ENCODE measurements at regions not wholly inside any gene's neighbourhood (a gene's known extent, or its start where the extent isn't known, plus 50 kb on each side); places are given as distances from the start of the nearest gene placed in this dataset.
A peak's percentile ranks its signal among the peaks of the same experiment; 100 is the strongest.

GRCh38 chr11:69890476-69890875 lies 71.3 kb upstream of the FGF3 start:
- H3K9me3 ChIP-seq, result no peaks in the 10 kb centered on the region
- ChIA-PET POLR2A (interaction anchor here (0.6 kb wide), 1 partner anchor 119 kb away, joined by 3 read pairs; no protein-coding TSS in a partner anchor), CTCF (interaction anchor here (0.7 to 13.1 kb wide), 13 partner anchors 8 to 206 kb away, joined by 3 to 120 read pairs (median 6); partner anchors contain the start of gene FGF19)
- ATAC-seq (no peak), FAIRE-seq (no peak), DNase-seq (ENCODE audit: low read depth in 1 of 2, low spot score in 1 of 2) (no peak)
- 85% methylated on average over 6 of the region's 6 CpGs for WGBS (ENCODE audit: missing lambda C conversion rate)
- no peak overlapping the region for H3K4me3 ChIP-seq
- no peak overlapping the region for H3K4me2 ChIP-seq
- TF ChIP-seq TP53 (CRISPR knock-in tag; IDR thresholded peaks at IDR 0.05) (no peak), NFE2L2 (conservative IDR thresholded peaks at IDR 0.05; ENCODE audit: low read length) (no peak)
- no peak overlapping the region for H3K27ac ChIP-seq
- H3K4me1 ChIP-seq, result no peaks in the 10 kb centered on the region

GRCh38 chr11:69891421-69892236 lies 72.4 kb upstream of the FGF3 start:
- H3K4me1 ChIP-seq, result no peaks in the 10 kb centered on the region
- H3K4me2 ChIP-seq, result no peak overlapping the region
- ChIA-PET POLR2A (no interaction called here), CTCF (interaction anchor here (0.8 to 13.1 kb wide), 8 partner anchors 10 to 304 kb away, joined by 3 to 120 read pairs (median 6); partner anchors contain the start of gene FGF19)
- no peak for TF ChIP-seq ZC3H11A (IDR thresholded peaks at IDR 0.05)
- no peak for TF ChIP-seq ELK1 (IDR thresholded peaks at IDR 0.05; ENCODE audit: low read depth, low read length)
- no peak for TF ChIP-seq FOSB (CRISPR knock-in tag; IDR thresholded peaks at IDR 0.05)
- no peak for TF ChIP-seq RCOR1 (IDR thresholded peaks at IDR 0.05; ENCODE audit: low read depth, low read length)
- no peak for TF ChIP-seq CBX8 (IDR thresholded peaks at IDR 0.05)
- TF ChIP-seq HES2 (IDR thresholded peaks at IDR 0.05), result no peak
- TF ChIP-seq CHD4 (IDR thresholded peaks at IDR 0.05; ENCODE audit: borderline replicate concordance), result no peak
- TF ChIP-seq MYC (IDR thresholded peaks at IDR 0.05; ENCODE audit: borderline replicate concordance, low read length), result no peak
- no peak for TF ChIP-seq RARB (CRISPR knock-in tag; IDR thresholded peaks at IDR 0.05)
- no peak for TF ChIP-seq ZNF302 (CRISPR knock-in tag; IDR thresholded peaks at IDR 0.05)
- no peak for TF ChIP-seq HMGXB4 (CRISPR knock-in tag; IDR thresholded peaks at IDR 0.05; ENCODE audit: borderline replicate concordance)
- no peak overlapping the region for H3K4me3 ChIP-seq
- ATAC-seq, result no peak
- no peaks in the 10 kb centered on the region for H3K9me3 ChIP-seq
- no peak overlapping the region for H3K27ac ChIP-seq
- DNase-seq (ENCODE audit: low read depth in 1 of 2, low spot score in 1 of 2), result no peak
- FAIRE-seq, result no peak
- WGBS (ENCODE audit: missing lambda C conversion rate), result 58% methylated on average over 43 of the region's 46 CpGs

- POLR2A ChIA-PET, result no interaction called here
These were observed 73.2 kb upstream of the FGF3 start for GRCh38 chr11:69892237-69892985.

More at GRCh38 chr11:69892237-69892985, 73.2 kb upstream of the FGF3 start:
- CTCF ChIA-PET, result interaction anchor here (0.9 to 13.1 kb wide), 9 partner anchors 9 to 303 kb away, joined by 3 to 120 read pairs (median 5); partner anchors contain the start of gene FGF19
- WGBS (ENCODE audit: missing lambda C conversion rate), result 87% methylated on average over 29 of the region's 29 CpGs
- ATAC-seq, result peak; percentile 30 to 78; a peak in 4 of 6 replicates
- H3K9me3 ChIP-seq, result no peaks in the 10 kb centered on the region
- H3K4me1 ChIP-seq, result no peaks in the 10 kb centered on the region
- H3K4me3 ChIP-seq, result no peak overlapping the region
- no peak overlapping the region for H3K27ac ChIP-seq
- FAIRE-seq, result no peak
- TF ChIP-seq ZFP36 (IDR thresholded peaks at IDR 0.05; ENCODE audit: borderline replicate concordance, partially characterized antibody) (no peak), PBX3 (IDR thresholded peaks at IDR 0.05) (no peak), FOSL2 (IDR thresholded peaks at IDR 0.05) (no peak), FOSL2 (CRISPR knock-in tag; IDR thresholded peaks at IDR 0.05) (no peak), CBX8 (IDR thresholded peaks at IDR 0.05) (no peak), HMGXB4 (CRISPR knock-in tag; IDR thresholded peaks at IDR 0.05; ENCODE audit: borderline replicate concordance) (no peak), MAX (IDR thresholded peaks at IDR 0.05) (no peak), PHF8 (IDR thresholded peaks at IDR 0.05; ENCODE audit: borderline replicate concordance, low read depth) (no peak), CEBPB (IDR thresholded peaks at IDR 0.05) (no peak), HOXA7 (CRISPR knock-in tag; IDR thresholded peaks at IDR 0.05) (no peak), MAFK (IDR thresholded peaks at IDR 0.05; ENCODE audit: partially characterized antibody) (no peak), MYC (IDR thresholded peaks at IDR 0.05; ENCODE audit: borderline replicate concordance, low read length) (no peak), HES2 (IDR thresholded peaks at IDR 0.05) (no peak)
- H3K4me2 ChIP-seq, result no peak overlapping the region
- peak in 1 of 2 experiments; percentile 37 for DNase-seq (ENCODE audit: low read depth in 1 of 2, low spot score in 1 of 2)

Measured in A549 (cell line).